Duodenal mucosa (tissue), 2 donors: ENCODE measurements at regions not wholly inside any gene's neighbourhood (a gene's known extent, or its start where the extent isn't known, plus 50 kb on each side); places are given as distances from the start of the nearest gene placed in this dataset.

ENCODE experiments used
- H3K27ac ChIP-seq: one replicate; pipeline ENCODE4 v1.7.0; 2013; ENCODE audit warnings: low read depth, low read length
- H3K27me3 ChIP-seq, 2 donors: one replicate each; pipeline ENCODE4 v1.7.0; 2013; ENCODE audit warnings: low read length in 2 of 2, control low read depth in 1 of 2; ENCODE audit not compliant: insufficient read depth in 2 of 2, control insufficient read depth in 1 of 2
- H3K36me3 ChIP-seq, 2 donors: one replicate each; pipeline ENCODE4 v1.7.0; 2013; ENCODE audit warnings: low read length in 2 of 2, control low read depth in 1 of 2; ENCODE audit not compliant: insufficient read depth in 2 of 2, control insufficient read depth in 1 of 2
- H3K4me1 ChIP-seq, 2 donors: one replicate each; pipeline ENCODE4 v1.7.0; 2013; ENCODE audit warnings: low read length in 2 of 2, control low read depth in 1 of 2; ENCODE audit not compliant: insufficient read depth in 2 of 2, control insufficient read depth in 1 of 2
- H3K4me3 ChIP-seq, 2 donors: one replicate each; pipeline ENCODE4 v1.7.0; 2013; ENCODE audit warnings: low read length in 2 of 2, low read depth in 1 of 2
- H3K9ac ChIP-seq, 2 donors: one replicate each; pipeline ENCODE4 v1.7.0; 2013; ENCODE audit warnings: low read length in 2 of 2, low read depth in 1 of 2
- H3K9me3 ChIP-seq, 2 donors: one replicate each; pipeline ENCODE4 v1.7.0; 2013; ENCODE audit warnings: low read length in 2 of 2, control low read depth in 1 of 2; ENCODE audit not compliant: control insufficient read depth in 1 of 2

- H3K36me3 ChIP-seq, result no peaks in the 10 kb centered on the region
- H3K4me1 ChIP-seq, result no peaks in the 10 kb centered on the region
- H3K9me3 ChIP-seq, result no peaks in the 10 kb centered on the region
- H3K4me3 ChIP-seq, result no peak overlapping the region
- no peak overlapping the region for H3K27ac ChIP-seq
- H3K27me3 ChIP-seq, result no peaks in the 10 kb centered on the region
- H3K9ac ChIP-seq, result no peak overlapping the region
These were observed 95.3 kb upstream of the SLC10A2 start for GRCh38 chr13:103161476-103161875.

GRCh38 chr13:103157434-103158145 is 91.4 kb upstream of the SLC10A2 start:
- Histone ChIP-seq H3K36me3 (no peaks in the 10 kb centered on the region), H3K4me3 (no peak overlapping the region), H3K27ac (no peak overlapping the region), H3K9me3 (no peaks in the 10 kb centered on the region), H3K4me1 (no peaks in the 10 kb centered on the region), H3K9ac (no peak overlapping the region), H3K27me3 (peaks cover 0 to 3% of the 10 kb centered on the region in 2 donors)

- peaks cover 0 to 3% of the 10 kb centered on the region in 2 donors for H3K27me3 ChIP-seq
- H3K27ac ChIP-seq, result no peak overlapping the region
- H3K9ac ChIP-seq, result no peak overlapping the region
- no peaks in the 10 kb centered on the region for H3K36me3 ChIP-seq
- no peaks in the 10 kb centered on the region for H3K9me3 ChIP-seq
- no peak overlapping the region for H3K4me3 ChIP-seq
- no peaks in the 10 kb centered on the region for H3K4me1 ChIP-seq
These were observed 90.8 kb upstream of the SLC10A2 start for GRCh38 chr13:103157016-103157415.

DNA sequence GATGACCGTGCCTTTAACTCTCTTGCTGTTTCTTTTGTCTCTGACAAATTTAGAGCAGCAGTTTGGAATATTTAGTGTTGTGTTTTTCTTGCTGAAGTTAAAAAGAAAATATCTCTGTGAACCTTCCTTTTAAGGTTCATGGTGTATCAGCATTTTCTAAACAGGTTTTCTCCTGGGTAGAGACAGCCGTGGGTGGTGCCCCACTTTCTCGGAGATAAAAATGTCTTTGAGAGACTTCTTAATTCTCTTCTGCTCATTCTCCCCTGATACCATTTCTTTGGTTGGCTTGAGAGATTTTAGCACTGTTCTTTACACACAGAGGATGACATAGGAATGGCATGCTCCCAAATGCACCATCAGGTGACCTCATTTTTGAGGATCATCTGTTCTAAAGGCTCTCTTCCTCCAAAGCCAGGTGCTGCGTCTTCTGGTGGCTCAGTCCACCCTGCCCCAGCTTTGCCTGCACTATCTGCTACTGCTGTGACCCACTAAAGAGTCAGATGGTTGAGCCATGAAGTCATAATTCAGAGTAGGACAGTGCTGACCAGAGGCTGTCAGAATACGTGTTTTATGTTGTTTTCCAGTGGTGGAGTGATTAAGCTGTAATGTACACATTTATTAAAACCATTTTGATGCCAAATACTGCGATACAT is 90.3 kb upstream of the SLC10A2 start:
- Histone ChIP-seq H3K27ac (no peak overlapping the region), H3K27me3 (peaks cover 0 to 3% of the 10 kb centered on the region in 2 donors), H3K9me3 (no peaks in the 10 kb centered on the region), H3K9ac (no peak overlapping the region), H3K4me3 (no peak overlapping the region), H3K4me1 (no peaks in the 10 kb centered on the region), H3K36me3 (no peaks in the 10 kb centered on the region)

DNA sequence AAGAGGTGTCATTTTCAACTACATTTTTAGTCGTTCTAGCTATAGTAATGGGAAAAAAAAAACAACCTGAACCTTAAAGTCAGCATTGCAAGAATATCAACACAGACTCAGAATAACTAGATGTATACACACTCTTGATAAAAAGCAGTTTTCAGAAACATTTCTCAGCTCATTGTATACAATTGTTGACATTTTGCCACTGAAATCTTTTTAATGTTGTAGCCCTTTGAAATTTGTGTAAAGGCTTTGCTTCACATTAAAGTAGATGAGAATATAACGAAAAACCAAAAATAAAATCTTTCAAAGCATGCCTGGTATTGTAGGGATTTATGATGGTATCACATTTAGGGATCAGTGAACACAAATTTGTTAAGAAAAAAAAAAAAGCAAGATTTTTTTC is 87.2 kb upstream of the SLC10A2 start:
- H3K36me3 ChIP-seq, result no peaks in the 10 kb centered on the region
- no peaks in the 10 kb centered on the region for H3K4me1 ChIP-seq
- H3K9ac ChIP-seq, result no peak overlapping the region
- peaks cover 0 to 3% of the 10 kb centered on the region in 2 donors for H3K27me3 ChIP-seq
- H3K4me3 ChIP-seq, result no peak overlapping the region
- no peak overlapping the region for H3K27ac ChIP-seq
- no peaks in the 10 kb centered on the region for H3K9me3 ChIP-seq

- Histone ChIP-seq H3K27me3 (no peaks in the 10 kb centered on the region), H3K27ac (no peak overlapping the region), H3K36me3 (no peaks in the 10 kb centered on the region)
These were observed 81.7 kb upstream of the SLC10A2 start for GRCh38 chr13:103147961-103148360.

GRCh38 chr13:103145442-103145841 is 79.2 kb upstream of the SLC10A2 start:
- H3K4me1 ChIP-seq, result peaks cover 16 to 33% of the 10 kb centered on the region in 2 donors
- no peak overlapping the region for H3K9ac ChIP-seq
- H3K27ac ChIP-seq, result no peak overlapping the region
- H3K9me3 ChIP-seq, result no peaks in the 10 kb centered on the region
- no peaks in the 10 kb centered on the region for H3K27me3 ChIP-seq
- no peaks in the 10 kb centered on the region for H3K36me3 ChIP-seq
- no peak overlapping the region for H3K4me3 ChIP-seq

More at GRCh38 chr13:103147961-103148360, 81.7 kb upstream of the SLC10A2 start:
- Histone ChIP-seq H3K4me3 (peak overlapping the region in 1 of 2 donors; percentile 10), H3K9ac (no peak overlapping the region), H3K4me1 (peaks cover 3 to 12% of the 10 kb centered on the region in 2 donors), H3K9me3 (no peaks in the 10 kb centered on the region)

DNA sequence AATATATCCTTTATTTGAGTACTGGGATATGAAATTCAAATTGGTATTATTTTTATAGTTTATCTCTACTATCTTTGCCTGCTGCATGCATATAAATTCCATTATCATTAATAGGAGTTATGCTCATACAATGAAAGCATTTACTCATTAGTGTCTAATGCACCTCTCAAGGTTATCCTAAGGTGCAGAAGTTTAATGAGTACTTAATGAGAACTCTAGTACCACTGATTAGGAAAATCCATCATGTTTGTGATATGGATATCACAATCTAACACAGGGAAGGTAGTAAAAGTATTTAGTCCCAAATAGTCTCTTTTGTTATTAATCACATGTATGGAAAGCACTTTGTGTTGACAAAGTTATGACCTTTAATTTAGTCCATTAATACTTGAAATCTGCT is 77.2 kb upstream of the SLC10A2 start:
- no peaks in the 10 kb centered on the region for H3K36me3 ChIP-seq
- no peaks in the 10 kb centered on the region for H3K9me3 ChIP-seq
- no peak overlapping the region for H3K4me3 ChIP-seq
- H3K9ac ChIP-seq, result no peak overlapping the region
- H3K27ac ChIP-seq, result no peak overlapping the region
- H3K4me1 ChIP-seq, result peaks cover 16 to 33% of the 10 kb centered on the region in 2 donors
- H3K27me3 ChIP-seq, result no peaks in the 10 kb centered on the region

DNA sequence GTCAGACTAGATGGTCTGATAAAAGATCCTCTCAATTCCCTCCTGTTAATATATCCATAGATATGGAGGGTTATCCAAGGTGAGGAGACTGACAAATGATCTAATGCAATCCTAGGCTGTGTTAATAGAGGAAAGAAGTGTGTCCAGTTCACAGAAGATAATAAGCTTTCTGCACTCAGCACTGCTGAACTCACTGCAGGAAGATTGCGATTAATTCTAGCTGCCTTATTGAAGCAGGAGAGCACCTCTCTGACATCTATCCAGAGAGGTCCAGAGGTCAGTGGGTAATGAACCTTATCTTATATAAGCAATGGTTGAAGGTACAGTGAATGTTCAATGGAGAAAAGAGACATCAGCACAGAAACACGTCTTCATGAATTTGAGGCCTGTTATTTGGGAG is 75.9 kb upstream of the SLC10A2 start:
- no peak overlapping the region for H3K4me3 ChIP-seq
- no peak overlapping the region for H3K9ac ChIP-seq
- H3K36me3 ChIP-seq, result no peaks in the 10 kb centered on the region
- no peak overlapping the region for H3K27ac ChIP-seq
- H3K27me3 ChIP-seq, result no peaks in the 10 kb centered on the region
- H3K4me1 ChIP-seq, result peaks cover 14 to 22% of the 10 kb centered on the region in 2 donors
- no peaks in the 10 kb centered on the region for H3K9me3 ChIP-seq

GRCh38 chr13:103140001-103140671 is 73.9 kb upstream of the SLC10A2 start:
- no peaks in the 10 kb centered on the region for H3K36me3 ChIP-seq
- H3K4me3 ChIP-seq, result no peak overlapping the region
- H3K27me3 ChIP-seq, result no peaks in the 10 kb centered on the region
- H3K4me1 ChIP-seq, result peaks cover 14 to 21% of the 10 kb centered on the region in 2 donors
- H3K9ac ChIP-seq, result no peak overlapping the region
- H3K27ac ChIP-seq, result no peak overlapping the region
- H3K9me3 ChIP-seq, result no peaks in the 10 kb centered on the region
